ENCODE measurements at regions not wholly inside any gene's neighbourhood (a gene's known extent, or its start where the extent isn't known, plus 50 kb on each side); places are given as distances from the start of the nearest gene placed in this dataset.

DNA sequence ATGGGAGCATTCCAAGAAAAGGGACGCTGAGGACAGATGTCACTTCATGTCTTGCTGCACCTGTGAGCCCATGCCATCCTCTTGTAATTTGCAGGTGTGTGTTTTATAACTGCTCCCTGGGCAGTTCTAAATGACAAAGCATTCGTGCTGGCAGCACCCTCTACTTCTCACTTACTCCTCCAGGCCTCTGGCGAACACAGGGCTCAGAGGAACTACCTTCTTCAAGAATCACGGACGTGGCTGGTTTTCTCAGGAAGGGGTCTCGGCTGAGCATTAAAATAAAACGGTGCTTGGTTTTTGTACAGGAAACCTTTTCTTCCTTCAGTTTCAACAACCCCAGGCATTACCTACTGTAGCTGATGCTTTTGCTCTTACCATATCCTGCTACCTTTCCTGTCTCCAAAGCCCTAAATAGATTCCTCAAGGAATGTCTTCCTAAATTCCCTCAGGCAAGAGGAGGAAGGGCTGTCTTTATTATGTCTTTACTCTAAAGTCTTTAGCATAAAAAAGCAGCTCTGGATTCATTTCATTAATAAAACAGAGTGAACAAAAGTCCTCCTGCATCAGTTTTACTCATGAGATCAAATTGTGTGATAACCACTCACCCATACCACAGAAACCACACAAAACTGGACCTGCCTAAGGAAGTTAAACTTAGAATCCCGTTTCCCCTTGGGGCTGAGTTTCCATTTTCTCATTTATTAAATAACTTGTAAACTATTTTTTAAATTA is 79.0 kb upstream of the MAP10 start:
- no peaks in the 10 kb centered on the region for H4K20me1 ChIP-seq (ENCODE audit: low read depth)
- H3K27me3 ChIP-seq: no peaks in the 10 kb centered on the region
- no peaks in the 10 kb centered on the region for H3F3A ChIP-seq (ENCODE audit: low read depth)
- no peaks in the 10 kb centered on the region for H3K36me3 Mint-ChIP-seq
- H2AFZ ChIP-seq (replicated peaks): peak overlapping the region; percentile 24
- H3K4me1 Mint-ChIP-seq: no peaks in the 10 kb centered on the region
- H3K27ac ChIP-seq: no peak overlapping the region
- peaks cover 5% of the 10 kb centered on the region for H3K4me1 ChIP-seq
- no peaks in the 10 kb centered on the region for H3K9me3 ChIP-seq (ENCODE audit: low read depth)
- H3K4me3 ChIP-seq: no peak overlapping the region
- peaks cover 2% of the 10 kb centered on the region for H3K27me3 Mint-ChIP-seq (ENCODE audit: insufficient read depth, low read depth)
- H3K9me3 Mint-ChIP-seq: no peaks in the 10 kb centered on the region
- no peak for DNase-seq (ENCODE audit: low spot score)
- no peaks in the 10 kb centered on the region for H3K36me3 ChIP-seq
- H3K4me2 ChIP-seq: no peak overlapping the region
- H3K4me3 Mint-ChIP-seq: no peak overlapping the region
- TF ChIP-seq, protein P1, sequence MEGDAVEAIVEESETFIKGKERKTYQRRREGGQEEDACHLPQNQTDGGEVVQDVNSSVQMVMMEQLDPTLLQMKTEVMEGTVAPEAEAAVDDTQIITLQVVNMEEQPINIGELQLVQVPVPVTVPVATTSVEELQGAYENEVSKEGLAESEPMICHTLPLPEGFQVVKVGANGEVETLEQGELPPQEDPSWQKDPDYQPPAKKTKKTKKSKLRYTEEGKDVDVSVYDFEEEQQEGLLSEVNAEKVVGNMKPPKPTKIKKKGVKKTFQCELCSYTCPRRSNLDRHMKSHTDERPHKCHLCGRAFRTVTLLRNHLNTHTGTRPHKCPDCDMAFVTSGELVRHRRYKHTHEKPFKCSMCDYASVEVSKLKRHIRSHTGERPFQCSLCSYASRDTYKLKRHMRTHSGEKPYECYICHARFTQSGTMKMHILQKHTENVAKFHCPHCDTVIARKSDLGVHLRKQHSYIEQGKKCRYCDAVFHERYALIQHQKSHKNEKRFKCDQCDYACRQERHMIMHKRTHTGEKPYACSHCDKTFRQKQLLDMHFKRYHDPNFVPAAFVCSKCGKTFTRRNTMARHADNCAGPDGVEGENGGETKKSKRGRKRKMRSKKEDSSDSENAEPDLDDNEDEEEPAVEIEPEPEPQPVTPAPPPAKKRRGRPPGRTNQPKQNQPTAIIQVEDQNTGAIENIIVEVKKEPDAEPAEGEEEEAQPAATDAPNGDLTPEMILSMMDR (IDR thresholded peaks at IDR 0.05): no peak
- no peak for TF ChIP-seq EZH2 (IDR thresholded peaks at IDR 0.05)
- no peak for TF ChIP-seq EZH2phosphoT487 (IDR thresholded peaks at IDR 0.05)
- no peak overlapping the region for H3K27ac Mint-ChIP-seq
- no peaks in the 10 kb centered on the region for H3K79me2 ChIP-seq (ENCODE audit: low read depth)
- no peak overlapping the region for H3K9ac ChIP-seq

DNA sequence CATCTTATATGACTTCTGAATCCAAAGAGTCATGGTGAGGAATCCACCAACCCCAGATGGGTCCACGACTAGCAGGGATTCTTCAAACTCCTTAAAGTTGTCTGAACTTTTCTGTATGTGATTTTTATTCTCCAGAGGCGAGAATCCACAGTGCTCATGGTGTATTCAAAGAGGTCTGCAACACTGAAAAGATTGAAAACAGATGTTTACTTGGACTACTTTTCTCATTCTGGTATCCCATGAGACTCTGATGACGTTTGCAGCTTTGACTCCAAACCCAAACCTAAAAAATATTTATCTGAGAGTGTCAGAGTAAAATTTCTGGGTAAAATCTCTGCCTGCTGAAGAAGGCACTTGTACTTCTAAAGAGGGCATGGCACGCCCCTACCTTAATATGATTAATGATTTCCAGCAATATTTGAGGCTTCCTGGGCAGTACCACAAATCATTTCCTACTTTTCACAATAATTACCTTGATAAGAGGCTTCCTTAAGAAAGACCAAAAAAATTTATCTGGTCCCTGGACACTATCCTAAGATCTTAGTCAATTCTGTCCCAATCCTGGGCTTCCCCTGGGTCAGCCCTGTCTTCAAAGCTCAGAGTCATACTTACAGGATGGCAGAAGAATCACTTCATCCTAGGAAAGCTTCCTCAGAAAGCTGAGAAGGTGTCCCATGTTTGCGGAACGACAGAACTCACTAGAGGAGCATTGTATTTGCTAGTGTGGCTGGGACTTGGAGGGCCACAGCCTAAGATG is 76.5 kb upstream of the MAP10 start:
- peaks cover 2% of the 10 kb centered on the region for H3K27me3 Mint-ChIP-seq (ENCODE audit: insufficient read depth, low read depth)
- Histone ChIP-seq H3K9ac (no peak overlapping the region), H3K27ac (no peak overlapping the region), H2AFZ (replicated peaks) (no peak overlapping the region), H3K9me3 (ENCODE audit: low read depth) (no peaks in the 10 kb centered on the region), H3K4me2 (no peak overlapping the region), H3K79me2 (ENCODE audit: low read depth) (no peaks in the 10 kb centered on the region), H4K20me1 (ENCODE audit: low read depth) (no peaks in the 10 kb centered on the region), H3K4me1 (peaks cover 5% of the 10 kb centered on the region), H3K27me3 (no peaks in the 10 kb centered on the region), H3K36me3 (no peaks in the 10 kb centered on the region), H3F3A (ENCODE audit: low read depth) (no peaks in the 10 kb centered on the region), H3K4me3 (no peak overlapping the region)
- DNase-seq (ENCODE audit: low spot score): no peak
- H3K4me1 Mint-ChIP-seq: no peaks in the 10 kb centered on the region
- no peak overlapping the region for H3K4me3 Mint-ChIP-seq
- H3K36me3 Mint-ChIP-seq: no peaks in the 10 kb centered on the region
- TF ChIP-seq EZH2phosphoT487 (IDR thresholded peaks at IDR 0.05): no peak
- TF ChIP-seq, protein P1 (IDR thresholded peaks at IDR 0.05): no peak
- no peak for TF ChIP-seq EZH2 (IDR thresholded peaks at IDR 0.05)
- no peaks in the 10 kb centered on the region for H3K9me3 Mint-ChIP-seq
- H3K27ac Mint-ChIP-seq: no peak overlapping the region

DNA sequence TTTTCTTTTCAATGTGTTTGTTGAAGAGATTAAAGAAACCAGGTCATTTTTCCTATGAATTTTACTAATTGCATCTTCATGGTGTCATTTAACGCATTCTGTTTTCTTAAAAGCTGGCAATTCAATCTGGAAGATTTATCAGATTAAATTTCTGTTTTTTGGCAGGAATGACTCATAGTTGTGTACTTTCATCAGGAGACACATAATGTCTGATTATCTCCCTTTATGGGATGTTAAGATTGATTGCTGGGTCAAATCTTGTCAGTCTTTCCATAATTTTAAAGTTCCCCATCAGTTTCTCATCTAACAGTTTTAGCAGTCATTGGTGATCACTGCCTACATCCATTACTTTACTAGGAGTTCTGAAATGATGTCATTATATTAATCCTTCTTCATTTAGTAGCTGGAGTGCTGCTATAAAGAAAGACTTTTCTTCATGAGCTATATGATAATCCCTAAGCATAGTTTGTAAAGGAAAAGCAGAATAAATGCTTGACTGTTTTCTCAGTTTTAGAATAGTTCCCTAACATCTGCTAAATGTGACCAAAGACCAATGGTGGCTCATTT is 72.8 kb upstream of the MAP10 start:
- Histone ChIP-seq H3K4me2 (no peak overlapping the region), H3K4me1 (peaks cover under 1% of the 10 kb centered on the region), H3K9ac (no peak overlapping the region)

More for the DNA sequence above, 72.8 kb upstream of the MAP10 start:
- H3F3A ChIP-seq (ENCODE audit: low read depth): no peaks in the 10 kb centered on the region
- no peaks in the 10 kb centered on the region for H3K27me3 ChIP-seq
- TF ChIP-seq EZH2 (IDR thresholded peaks at IDR 0.05) (no peak), EZH2phosphoT487 (IDR thresholded peaks at IDR 0.05) (no peak)
- TF ChIP-seq, protein P1 (IDR thresholded peaks at IDR 0.05): no peak
- no peaks in the 10 kb centered on the region for H3K9me3 Mint-ChIP-seq
- H4K20me1 ChIP-seq (ENCODE audit: low read depth): no peaks in the 10 kb centered on the region
- no peaks in the 10 kb centered on the region for H3K79me2 ChIP-seq (ENCODE audit: low read depth)
- no peak overlapping the region for H2AFZ ChIP-seq (replicated peaks)
- H3K4me1 Mint-ChIP-seq: no peaks in the 10 kb centered on the region
- H3K27me3 Mint-ChIP-seq (ENCODE audit: insufficient read depth, low read depth): peaks cover 2% of the 10 kb centered on the region
- no peaks in the 10 kb centered on the region for H3K36me3 Mint-ChIP-seq
- H3K27ac ChIP-seq: no peak overlapping the region
- H3K36me3 ChIP-seq: no peaks in the 10 kb centered on the region
- H3K27ac Mint-ChIP-seq: no peak overlapping the region
- no peak for DNase-seq (ENCODE audit: low spot score)
- H3K4me3 Mint-ChIP-seq: no peak overlapping the region
- H3K9me3 ChIP-seq (ENCODE audit: low read depth): no peaks in the 10 kb centered on the region
- H3K4me3 ChIP-seq: no peak overlapping the region

Measured in neural progenitor cell (in vitro differentiated cells).